ENCODE measurements at regions not wholly inside any gene's neighbourhood (a gene's known extent, or its start where the extent isn't known, plus 50 kb on each side); places are given as distances from the start of the nearest gene placed in this dataset.

DNA sequence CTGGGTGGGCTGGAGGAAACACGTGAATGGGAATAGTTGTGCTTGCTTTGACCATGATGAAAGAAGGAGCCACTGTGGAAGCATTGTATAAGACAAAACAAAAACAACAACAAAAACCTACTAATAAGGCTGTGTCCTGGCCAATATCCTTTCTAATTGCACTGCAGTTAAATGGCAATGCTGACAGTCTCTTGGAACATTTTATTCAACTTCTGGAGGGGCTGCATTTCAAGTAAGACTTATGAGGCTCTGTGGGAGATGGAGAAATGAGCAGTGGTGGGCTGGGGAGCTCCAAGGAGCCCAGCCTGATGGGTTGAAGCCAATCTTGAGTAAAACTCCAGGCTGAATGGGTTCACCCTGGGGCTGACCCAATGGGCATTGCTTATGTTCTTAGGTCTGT, 99.8 kb upstream of the ROPN1 start:
- no peak for DNase-seq (ENCODE audit: unreplicated experiment)
- ChIA-PET CTCF (no interaction called here), POLR2A (no interaction called here)
- intact Hi-C loops (cut with micrococcal nuclease), result no loop called here
- TF ChIP-seq CTCF (IDR thresholded peaks at IDR 0.05; ENCODE audit: unreplicated experiment), result no peak
- Mint-ChIP-seq H3K4me3 (ENCODE audit: unreplicated experiment) (no peak overlapping the region), H3K27ac (ENCODE audit: low read depth, unreplicated experiment) (no peak overlapping the region), H3K4me1 (ENCODE audit: insufficient read depth, unreplicated experiment) (no peaks in the 10 kb centered on the region), H3K36me3 (ENCODE audit: insufficient read depth, unreplicated experiment) (no peaks in the 10 kb centered on the region), H3K27me3 (ENCODE audit: insufficient read depth, unreplicated experiment) (peaks cover 92% of the 10 kb centered on the region), H3K9me3 (ENCODE audit: unreplicated experiment) (no peaks in the 10 kb centered on the region)
- BruUV-seq (replicated peaks), result no TSS peak

GRCh38 chr3:124092811-124093210, 100.9 kb upstream of the ROPN1 start:
- intact Hi-C loops (cut with micrococcal nuclease), result no loop called here
- no peak for TF ChIP-seq CTCF (IDR thresholded peaks at IDR 0.05; ENCODE audit: unreplicated experiment)
- BruUV-seq (replicated peaks), result no TSS peak
- no peak for DNase-seq (ENCODE audit: unreplicated experiment)
- Mint-ChIP-seq H3K36me3 (ENCODE audit: insufficient read depth, unreplicated experiment) (no peaks in the 10 kb centered on the region), H3K4me3 (ENCODE audit: unreplicated experiment) (no peak overlapping the region), H3K27me3 (ENCODE audit: insufficient read depth, unreplicated experiment) (peaks cover 91% of the 10 kb centered on the region), H3K27ac (ENCODE audit: low read depth, unreplicated experiment) (no peak overlapping the region), H3K9me3 (ENCODE audit: unreplicated experiment) (no peaks in the 10 kb centered on the region), H3K4me1 (ENCODE audit: insufficient read depth, unreplicated experiment) (no peaks in the 10 kb centered on the region)
- ChIA-PET POLR2A (no interaction called here), CTCF (no interaction called here)

GRCh38 chr3:124094496-124094895, 102.6 kb upstream of the ROPN1 start:
- Mint-ChIP-seq H3K27ac (ENCODE audit: low read depth, unreplicated experiment) (no peak overlapping the region), H3K36me3 (ENCODE audit: insufficient read depth, unreplicated experiment) (no peaks in the 10 kb centered on the region)

DNA sequence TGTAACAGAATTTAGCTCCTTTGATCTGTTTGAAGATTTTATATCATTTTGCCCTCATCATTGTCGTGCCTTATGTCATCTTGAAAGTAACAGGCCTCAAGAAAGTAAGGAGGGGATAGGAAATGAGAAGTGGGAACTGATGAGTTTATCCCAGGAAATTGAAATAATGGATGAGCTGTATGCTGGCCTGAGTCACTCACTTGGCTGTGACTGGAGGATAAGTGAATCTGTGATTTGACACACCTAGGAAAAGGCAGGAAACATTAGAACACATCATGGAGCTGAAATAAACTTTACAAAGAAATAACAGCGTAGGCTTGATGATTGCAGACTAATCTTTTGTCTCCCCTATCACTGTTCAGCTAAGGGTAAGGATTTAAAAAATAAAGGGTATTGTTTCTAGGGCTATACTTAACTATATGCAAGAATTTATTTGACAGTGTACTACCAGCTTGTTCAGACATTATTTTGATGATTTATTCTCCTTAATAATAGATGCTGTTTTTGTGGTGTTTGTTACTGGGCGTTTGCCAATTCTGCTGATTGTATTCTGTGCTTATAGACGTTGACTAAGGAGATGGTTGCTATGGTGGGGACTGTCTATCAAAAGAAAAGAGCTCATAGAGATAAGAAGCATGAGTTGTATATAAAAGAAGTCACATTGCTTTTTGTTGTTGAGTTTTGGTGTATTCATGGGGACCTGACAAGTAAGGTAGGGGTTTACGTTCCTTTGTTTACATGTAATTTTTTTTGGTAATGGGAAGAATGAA, 105.6 kb upstream of the ROPN1 start:
- no peak for TF ChIP-seq CTCF (IDR thresholded peaks at IDR 0.05; ENCODE audit: unreplicated experiment)
- POLR2A ChIA-PET, result no interaction called here
- no TSS peak for BruUV-seq (replicated peaks)
- H3K4me1 Mint-ChIP-seq (ENCODE audit: insufficient read depth, unreplicated experiment), result no peaks in the 10 kb centered on the region
- no peak for DNase-seq (ENCODE audit: unreplicated experiment)
- peaks cover 90% of the 10 kb centered on the region for H3K27me3 Mint-ChIP-seq (ENCODE audit: insufficient read depth, unreplicated experiment)
- no peaks in the 10 kb centered on the region for H3K36me3 Mint-ChIP-seq (ENCODE audit: insufficient read depth, unreplicated experiment)
- CTCF ChIA-PET, result interaction anchor here (0.8 to 1.4 kb wide), 5 partner anchors 9 to 65 kb away, joined by 3 to 10 read pairs (median 3); partner anchors contain the start of gene KALRN
- intact Hi-C loops (cut with micrococcal nuclease), result no loop called here
- no peak overlapping the region for H3K27ac Mint-ChIP-seq (ENCODE audit: low read depth, unreplicated experiment)
- no peaks in the 10 kb centered on the region for H3K9me3 Mint-ChIP-seq (ENCODE audit: unreplicated experiment)
- no peak overlapping the region for H3K4me3 Mint-ChIP-seq (ENCODE audit: unreplicated experiment)

More at GRCh38 chr3:124094496-124094895, 102.6 kb upstream of the ROPN1 start:
- intact Hi-C loops (cut with micrococcal nuclease), result no loop called here
- no TSS peak for BruUV-seq (replicated peaks)
- no peak for TF ChIP-seq CTCF (IDR thresholded peaks at IDR 0.05; ENCODE audit: unreplicated experiment)
- Mint-ChIP-seq H3K4me1 (ENCODE audit: insufficient read depth, unreplicated experiment) (no peaks in the 10 kb centered on the region), H3K9me3 (ENCODE audit: unreplicated experiment) (no peaks in the 10 kb centered on the region), H3K4me3 (ENCODE audit: unreplicated experiment) (no peak overlapping the region), H3K27me3 (ENCODE audit: insufficient read depth, unreplicated experiment) (peaks cover 91% of the 10 kb centered on the region)
- CTCF ChIA-PET, result interaction anchor here (1.0 to 1.1 kb wide), 2 partner anchors 61 to 374 kb away, joined by 3 read pairs; partner anchors contain the start of gene KALRN
- DNase-seq (ENCODE audit: unreplicated experiment), result no peak
- POLR2A ChIA-PET, result no interaction called here

Data from MCF 10A (cell line).